Body of pancreas (tissue), 4 donors: ENCODE measurements at regions not wholly inside any gene's neighbourhood (a gene's known extent, or its start where the extent isn't known, plus 50 kb on each side); places are given as distances from the start of the nearest gene placed in this dataset.

ENCODE experiments used
- ATAC-seq: fragments of 150-250 bp; one replicate; pipeline ENCODE4 v1.9.1; 2016
- DNase-seq, 4 donors: peaks; one replicate each; pipeline ENCODE4 v3.0.0-alpha.2; 2019
- H3K27ac ChIP-seq, 4 donors: fragments of 200-600 bp; sonication (generic); 1 replicate in 3 of 4; 2 replicates in 1 of 4; pipeline versions ENCODE4 v1.5.1 to v1.6.1; 2016 to 2019; ENCODE audit warnings: mild to moderate bottlenecking in 1 of 4, mixed read lengths in 1 of 4, moderate library complexity in 1 of 4
- H3K27me3 ChIP-seq, 2 donors: fragments of 200-600 bp; sonication (generic); one replicate each; pipeline ENCODE4 v1.6.0; 2016; ENCODE audit warnings: mild to moderate bottlenecking in 1 of 2
- H3K36me3 ChIP-seq, 2 donors: fragments of 200-600 bp; sonication (generic); replicated peaks in 1 of 2; 2 replicates each; pipeline ENCODE4 v1.5.1; 2016; ENCODE audit warnings: low read depth in 2 of 2; ENCODE audit not compliant: insufficient read depth in 1 of 2
- H3K4me1 ChIP-seq: fragments of 200-600 bp; sonication (generic); one replicate; pipeline ENCODE4 v1.6.0; 2016
- H3K4me3 ChIP-seq, 2 donors: fragments of 200-600 bp; sonication (generic); 1 replicate in 1 of 2; 2 replicates in 1 of 2; pipeline ENCODE4 v1.5.1; 2016 to 2019
- H3K9me3 ChIP-seq, 3 donors: fragments of 200-600 bp; sonication (generic); 1 replicate in 2 of 3; 2 replicates in 1 of 3; pipeline ENCODE4 v1.5.1; 2016
- POLR2A ChIP-seq, 3 donors: fragments of 450-650 bp; IDR thresholded peaks; one replicate each; pipeline ENCODE4 v1.6.1; 2016; ENCODE audit warnings: antibody characterized with exemption in 3 of 3, mild to moderate bottlenecking in 2 of 3
- WGBS, 2 donors: methylation state at CpG; one replicate each; pipeline ENCODE4 v1.1.5; 2017; 5-methylcytosine and 5-hydroxymethylcytosine counted together
- intact Hi-C: fragments of 100-400 bp; cut with DNase I; formaldehyde crosslinking; loops from one replicate; pipeline ENCODE4 v1.15.1; 2023
- TF ChIP-seq, protein P1 (sequence below), 7 experiments: fragments of 450-650 bp in 4 of 7; fragments of 200-600 bp in 3 of 7; sonication (generic) in 3 of 7; IDR thresholded peaks; one replicate each; pipeline ENCODE4 v1.5.1; 2016 to 2019; ENCODE audit warnings: antibody characterized with exemption in 7 of 7

DNA sequence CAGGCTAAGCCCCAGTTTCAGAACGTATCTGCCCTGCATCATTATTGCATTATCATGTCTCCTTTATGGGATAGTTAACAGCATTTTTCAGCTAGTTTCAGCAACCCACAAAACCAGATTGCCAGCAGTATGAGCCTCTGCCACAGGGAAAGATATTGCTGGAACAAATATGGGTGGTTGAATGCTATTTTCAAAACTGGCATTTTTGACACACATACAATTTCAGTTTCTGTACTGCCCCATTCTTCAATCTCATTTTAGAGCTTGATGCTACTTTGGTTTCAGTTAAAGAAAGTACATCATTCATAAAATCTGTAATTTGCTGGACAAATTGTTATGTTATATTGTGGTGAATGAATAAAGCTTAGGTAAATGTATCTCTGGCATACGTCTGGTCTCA lies 1037.5 kb downstream of the NAALADL2 start:
- TF ChIP-seq, protein P1, sequence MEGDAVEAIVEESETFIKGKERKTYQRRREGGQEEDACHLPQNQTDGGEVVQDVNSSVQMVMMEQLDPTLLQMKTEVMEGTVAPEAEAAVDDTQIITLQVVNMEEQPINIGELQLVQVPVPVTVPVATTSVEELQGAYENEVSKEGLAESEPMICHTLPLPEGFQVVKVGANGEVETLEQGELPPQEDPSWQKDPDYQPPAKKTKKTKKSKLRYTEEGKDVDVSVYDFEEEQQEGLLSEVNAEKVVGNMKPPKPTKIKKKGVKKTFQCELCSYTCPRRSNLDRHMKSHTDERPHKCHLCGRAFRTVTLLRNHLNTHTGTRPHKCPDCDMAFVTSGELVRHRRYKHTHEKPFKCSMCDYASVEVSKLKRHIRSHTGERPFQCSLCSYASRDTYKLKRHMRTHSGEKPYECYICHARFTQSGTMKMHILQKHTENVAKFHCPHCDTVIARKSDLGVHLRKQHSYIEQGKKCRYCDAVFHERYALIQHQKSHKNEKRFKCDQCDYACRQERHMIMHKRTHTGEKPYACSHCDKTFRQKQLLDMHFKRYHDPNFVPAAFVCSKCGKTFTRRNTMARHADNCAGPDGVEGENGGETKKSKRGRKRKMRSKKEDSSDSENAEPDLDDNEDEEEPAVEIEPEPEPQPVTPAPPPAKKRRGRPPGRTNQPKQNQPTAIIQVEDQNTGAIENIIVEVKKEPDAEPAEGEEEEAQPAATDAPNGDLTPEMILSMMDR (IDR thresholded peaks at IDR 0.05): no peak
- TF ChIP-seq POLR2A (IDR thresholded peaks at IDR 0.05): no peak
- H3K9me3 ChIP-seq: no peaks in the 10 kb centered on the region
- no peaks in the 10 kb centered on the region for H3K36me3 ChIP-seq
- DNase-seq (no peak), ATAC-seq (no peak)
- intact Hi-C loops: no loop called here
- WGBS, 2 donors: 72 to 76% methylated on average over 2 of the region's 2 CpGs
- no peaks in the 10 kb centered on the region for H3K4me1 ChIP-seq
- no peak overlapping the region for H3K4me3 ChIP-seq
- no peak overlapping the region for H3K27ac ChIP-seq
- H3K27me3 ChIP-seq: no peaks in the 10 kb centered on the region

DNA sequence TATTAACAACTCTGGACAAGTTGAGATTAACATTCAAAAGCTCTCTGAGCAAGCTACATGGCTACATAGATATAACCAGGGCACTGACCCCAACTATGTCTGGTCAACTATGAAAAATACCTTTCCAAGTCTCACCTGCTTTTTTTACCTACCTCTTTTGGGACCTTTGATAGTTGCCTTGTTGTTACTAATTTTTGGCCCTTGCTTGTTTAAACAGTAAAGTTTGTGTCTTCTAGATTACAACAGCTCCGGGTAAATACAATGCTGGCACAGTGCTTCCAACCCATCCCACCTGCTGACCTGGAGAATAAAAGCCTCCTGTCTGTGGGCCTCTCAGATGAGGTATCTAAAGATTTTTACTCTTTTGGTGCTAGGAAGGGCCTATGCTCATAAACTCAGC lies 1036.6 kb downstream of the NAALADL2 start:
- ATAC-seq: no peak
- 13 to 19% methylated on average over 1 of the region's 1 CpG for WGBS, 2 donors
- intact Hi-C loops: no loop called here

DNA sequence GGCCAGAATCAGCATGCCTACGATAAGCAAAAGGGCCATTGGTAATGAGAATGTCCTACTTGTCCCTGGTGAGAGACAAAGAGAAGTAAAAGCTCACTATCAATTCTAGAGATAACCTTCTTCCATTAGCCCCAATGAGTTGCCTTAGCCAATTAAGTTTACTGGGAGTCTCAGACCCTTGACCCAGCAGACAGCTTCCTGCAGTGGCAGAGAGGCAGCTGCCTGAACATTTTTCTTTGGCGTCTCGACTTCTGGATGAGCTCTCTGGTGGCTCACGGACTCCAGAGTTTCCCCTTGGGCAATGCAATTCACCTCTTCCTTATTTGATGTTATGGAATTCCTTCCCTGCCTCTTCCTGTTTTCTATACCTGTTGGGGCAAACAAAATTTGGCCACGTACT lies 1034.4 kb downstream of the NAALADL2 start:
- 76 to 78% methylated on average over 5 of the region's 5 CpGs for WGBS, 2 donors

More for the DNA sequence above, 1036.6 kb downstream of the NAALADL2 start:
- no peak for TF ChIP-seq POLR2A (IDR thresholded peaks at IDR 0.05)
- TF ChIP-seq, protein P1 (IDR thresholded peaks at IDR 0.05): no peak
- H3K4me3 ChIP-seq: no peak overlapping the region
- no peaks in the 10 kb centered on the region for H3K36me3 ChIP-seq
- H3K9me3 ChIP-seq: no peaks in the 10 kb centered on the region
- no peaks in the 10 kb centered on the region for H3K4me1 ChIP-seq
- no peaks in the 10 kb centered on the region for H3K27me3 ChIP-seq
- DNase-seq: no peak
- no peak overlapping the region for H3K27ac ChIP-seq

DNA sequence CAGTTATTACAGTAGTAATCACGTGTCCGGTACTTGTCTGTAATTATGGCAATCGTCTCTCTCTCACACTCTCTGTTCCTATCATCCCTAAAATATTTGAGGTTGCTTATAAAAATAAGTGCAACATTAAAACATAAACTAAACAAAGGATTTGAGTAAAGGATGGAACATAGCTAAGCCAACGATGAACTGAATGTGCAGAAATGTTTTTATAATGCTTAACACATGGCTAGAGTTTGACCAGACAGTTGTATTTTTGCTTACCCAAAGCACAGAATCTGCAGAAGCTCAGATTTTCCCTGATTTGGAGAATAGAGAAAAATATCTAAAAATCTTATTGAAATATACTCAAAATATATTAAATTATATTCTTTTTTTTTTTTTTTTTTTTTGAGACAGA lies 1030.9 kb downstream of the NAALADL2 start:
- Histone ChIP-seq H3K27ac (no peak overlapping the region), H3K4me3 (no peak overlapping the region), H3K27me3 (no peaks in the 10 kb centered on the region), H3K9me3 (no peaks in the 10 kb centered on the region), H3K4me1 (peaks cover 7% of the 10 kb centered on the region), H3K36me3 (no peaks in the 10 kb centered on the region)
- intact Hi-C loops: no loop called here
- 80 to 83% methylated on average over 4 of the region's 4 CpGs for WGBS, 2 donors
- TF ChIP-seq, protein P1 (IDR thresholded peaks at IDR 0.05): no peak
- TF ChIP-seq POLR2A (IDR thresholded peaks at IDR 0.05): no peak
- ATAC-seq: no peak
- DNase-seq: no peak

More for the DNA sequence above, 1034.4 kb downstream of the NAALADL2 start:
- Histone ChIP-seq H3K27me3 (no peaks in the 10 kb centered on the region), H3K27ac (no peak overlapping the region), H3K4me3 (no peak overlapping the region), H3K4me1 (no peaks in the 10 kb centered on the region), H3K36me3 (no peaks in the 10 kb centered on the region), H3K9me3 (no peaks in the 10 kb centered on the region)
- intact Hi-C loops: no loop called here
- ATAC-seq (no peak), DNase-seq (no peak)
- TF ChIP-seq POLR2A (IDR thresholded peaks at IDR 0.05): no peak
- TF ChIP-seq, protein P1 (IDR thresholded peaks at IDR 0.05): no peak

DNA sequence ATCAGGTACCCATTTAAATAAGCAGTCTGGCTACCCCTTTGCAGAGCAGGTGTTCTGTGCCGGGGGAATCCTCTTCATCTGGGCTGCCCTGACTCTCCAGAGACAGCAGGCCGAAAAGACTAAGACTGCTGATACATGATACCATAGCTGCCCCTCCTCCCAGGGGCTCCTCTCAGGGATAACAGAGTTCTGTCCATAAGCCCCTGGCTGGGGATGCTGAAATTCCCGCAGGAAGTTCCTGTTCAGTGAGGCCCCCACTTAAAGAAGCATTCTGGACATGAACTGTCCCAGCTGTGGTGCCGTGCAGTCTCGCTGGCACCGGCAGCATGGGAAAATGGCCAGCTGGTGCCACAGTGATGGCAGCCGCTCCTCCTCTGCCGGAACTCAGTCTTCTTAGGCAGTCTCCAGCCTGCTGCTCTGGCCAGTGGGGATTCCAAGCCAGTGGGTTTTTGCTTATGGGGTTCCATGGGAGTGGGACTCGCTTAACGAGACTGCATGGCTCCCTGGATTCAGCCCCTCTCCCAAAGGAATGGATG lies 1026.2 kb downstream of the NAALADL2 start:
- no peak overlapping the region for H3K27ac ChIP-seq
- no peaks in the 10 kb centered on the region for H3K27me3 ChIP-seq
- H3K4me1 ChIP-seq: peaks cover 10% of the 10 kb centered on the region
- peak; percentile 83 for ATAC-seq
- H3K4me3 ChIP-seq: no peak overlapping the region
- WGBS, 2 donors: 39 to 78% methylated on average over 4 to 8 of the region's 10 CpGs
- intact Hi-C loops: no loop called here
- no peak for TF ChIP-seq POLR2A (IDR thresholded peaks at IDR 0.05)
- TF ChIP-seq, protein P1 (IDR thresholded peaks at IDR 0.05): no peak
- DNase-seq: peak; percentile 49 to 77 (median 68)
- no peaks in the 10 kb centered on the region for H3K9me3 ChIP-seq
- no peaks in the 10 kb centered on the region for H3K36me3 ChIP-seq
